HAP-1 (cell line): ENCODE measurements at regions not wholly inside any gene's neighbourhood (a gene's known extent, or its start where the extent isn't known, plus 50 kb on each side); places are given as distances from the start of the nearest gene placed in this dataset.
A peak's percentile ranks its signal among the peaks of the same experiment; 100 is the strongest.

Experiments
- DNase-seq, 2 experiments: peaks; one replicate each; pipeline ENCODE4 v3.0.0-alpha.2; 2016 to 2020; ENCODE audit warnings: low spot score in 2 of 2
- H3K27me3 ChIP-seq: fragments of 250-450 bp; sonication (Bioruptor Pico); 2 replicates; pipeline ENCODE4 v1.5.1; 2020; ENCODE audit warnings: low read depth, mild to moderate bottlenecking, moderate library complexity
- H3K36me3 ChIP-seq: fragments of 250-450 bp; sonication (Bioruptor Pico); replicated peaks from 2 replicates; pipeline ENCODE4 v1.5.1; 2020; ENCODE audit warnings: mild to moderate bottlenecking
- H3K4me1 ChIP-seq: fragments of 250-450 bp; sonication (Bioruptor Pico); 2 replicates; pipeline ENCODE4 v1.5.1; 2020; ENCODE audit warnings: mild to moderate bottlenecking
- H3K4me3 ChIP-seq: fragments of 250-450 bp; sonication (Bioruptor Pico); 2 replicates; pipeline ENCODE4 v1.5.1; 2020; ENCODE audit warnings: mild to moderate bottlenecking, moderate library complexity
- H3K9me3 ChIP-seq: fragments of 250-450 bp; sonication (Bioruptor Pico); 2 replicates; pipeline ENCODE4 v1.5.1; 2020; ENCODE audit warnings: mild to moderate bottlenecking, moderate library complexity
- in situ Hi-C: fragments of 300-500 bp; cut with MboI; formaldehyde crosslinking; loops from 3 replicates; pipeline ENCODE4 v1.14.3; 2020; ENCODE audit warnings: low sequenced_read_pairs, inconsistent platforms, mixed read lengths

- in situ Hi-C loops, result loop anchor here (25.0 kb wide), 1 partner anchor 1251 kb away; no protein-coding TSS in a partner anchor
Observed at GRCh38 chr15:58235961-58236360, 97.8 kb downstream of the AQP9 start.

GRCh38 chr15:58240191-58240932, 102.2 kb downstream of the AQP9 start:
- in situ Hi-C loops, result loop anchor here (25.0 kb wide), 1 partner anchor 1247 kb away; no protein-coding TSS in a partner anchor
- peak in 1 of 2 experiments; percentile 50 for DNase-seq
- H3K4me3 ChIP-seq, result no peak overlapping the region

More at GRCh38 chr15:58235961-58236360, 97.8 kb downstream of the AQP9 start:
- Histone ChIP-seq H3K9me3 (no peaks in the 10 kb centered on the region), H3K27me3 (no peaks in the 10 kb centered on the region), H3K4me3 (no peak overlapping the region), H3K36me3 (no peaks in the 10 kb centered on the region), H3K4me1 (peaks cover 20% of the 10 kb centered on the region)
- no peak for DNase-seq

GRCh38 chr15:58241872-58242271, 103.7 kb downstream of the AQP9 start:
- DNase-seq, result no peak
- in situ Hi-C loops, result loop anchor here (25.0 kb wide), 1 partner anchor 1245 kb away; no protein-coding TSS in a partner anchor
- no peaks in the 10 kb centered on the region for H3K36me3 ChIP-seq
- H3K27me3 ChIP-seq, result no peaks in the 10 kb centered on the region
- H3K4me3 ChIP-seq, result no peak overlapping the region
- H3K9me3 ChIP-seq, result no peaks in the 10 kb centered on the region
- H3K4me1 ChIP-seq, result peaks cover 6% of the 10 kb centered on the region

More at GRCh38 chr15:58240191-58240932, 102.2 kb downstream of the AQP9 start:
- Histone ChIP-seq H3K27me3 (no peaks in the 10 kb centered on the region), H3K4me1 (peaks cover 6% of the 10 kb centered on the region), H3K36me3 (no peaks in the 10 kb centered on the region), H3K9me3 (no peaks in the 10 kb centered on the region)

- Histone ChIP-seq H3K27me3 (no peaks in the 10 kb centered on the region), H3K36me3 (no peaks in the 10 kb centered on the region), H3K4me1 (peaks cover 6% of the 10 kb centered on the region), H3K9me3 (no peaks in the 10 kb centered on the region), H3K4me3 (no peak overlapping the region)
- no peak for DNase-seq
- in situ Hi-C loops, result loop anchor here (25.0 kb wide), 1 partner anchor 1244 kb away; no protein-coding TSS in a partner anchor
Observed at GRCh38 chr15:58243070-58243469, 104.9 kb downstream of the AQP9 start.

GRCh38 chr15:58244536-58244935, 106.4 kb downstream of the AQP9 start:
- Histone ChIP-seq H3K36me3 (no peaks in the 10 kb centered on the region), H3K4me3 (no peak overlapping the region), H3K9me3 (no peaks in the 10 kb centered on the region), H3K4me1 (peaks cover 6% of the 10 kb centered on the region), H3K27me3 (no peaks in the 10 kb centered on the region)
- DNase-seq, result no peak
- in situ Hi-C loops, result loop anchor here (25.0 kb wide), 1 partner anchor 1243 kb away; no protein-coding TSS in a partner anchor

GRCh38 chr15:58246041-58246440, 107.9 kb downstream of the AQP9 start:
- Histone ChIP-seq H3K36me3 (no peaks in the 10 kb centered on the region), H3K27me3 (no peaks in the 10 kb centered on the region), H3K4me1 (no peaks in the 10 kb centered on the region), H3K4me3 (no peak overlapping the region), H3K9me3 (no peaks in the 10 kb centered on the region)
- DNase-seq, result no peak
- in situ Hi-C loops, result loop anchor here (25.0 kb wide), 1 partner anchor 1241 kb away; no protein-coding TSS in a partner anchor

GRCh38 chr15:58247855-58248842, 110.0 kb downstream of the AQP9 start:
- Histone ChIP-seq H3K4me1 (no peaks in the 10 kb centered on the region), H3K36me3 (no peaks in the 10 kb centered on the region), H3K4me3 (no peak overlapping the region), H3K27me3 (no peaks in the 10 kb centered on the region), H3K9me3 (no peaks in the 10 kb centered on the region)
- in situ Hi-C loops, result loop anchor here (25.0 kb wide), 1 partner anchor 1239 kb away; no protein-coding TSS in a partner anchor
- no peak for DNase-seq

- no peaks in the 10 kb centered on the region for H3K9me3 ChIP-seq
- no peaks in the 10 kb centered on the region for H3K36me3 ChIP-seq
- no peak for DNase-seq
- H3K27me3 ChIP-seq, result no peaks in the 10 kb centered on the region
- H3K4me3 ChIP-seq, result no peak overlapping the region
- in situ Hi-C loops, result loop anchor here (25.0 kb wide), 2 partner anchors 513 to 1238 kb away; partner anchors contain the start of gene MINDY2
- H3K4me1 ChIP-seq, result no peaks in the 10 kb centered on the region
Observed at GRCh38 chr15:58249646-58250312, 111.6 kb downstream of the AQP9 start.

GRCh38 chr15:58252586-58253323, 114.6 kb downstream of the AQP9 start:
- DNase-seq, result no peak
- in situ Hi-C loops, result loop anchor here (25.0 kb wide), 1 partner anchor 510 kb away; the partner anchor contains the start of gene MINDY2
- Histone ChIP-seq H3K4me3 (no peak overlapping the region), H3K4me1 (no peaks in the 10 kb centered on the region), H3K36me3 (no peaks in the 10 kb centered on the region), H3K9me3 (no peaks in the 10 kb centered on the region), H3K27me3 (no peaks in the 10 kb centered on the region)

- no peaks in the 10 kb centered on the region for H3K9me3 ChIP-seq
- H3K4me1 ChIP-seq, result peaks cover 3% of the 10 kb centered on the region
- no peaks in the 10 kb centered on the region for H3K27me3 ChIP-seq
- no peaks in the 10 kb centered on the region for H3K36me3 ChIP-seq
- DNase-seq, result no peak
- in situ Hi-C loops, result loop anchor here (25.0 kb wide), 1 partner anchor 504 kb away; the partner anchor contains the start of gene MINDY2
- no peak overlapping the region for H3K4me3 ChIP-seq
Observed at GRCh38 chr15:58257776-58258325, 119.7 kb downstream of the AQP9 start.

- Histone ChIP-seq H3K27me3 (no peaks in the 10 kb centered on the region), H3K4me1 (peaks cover 3% of the 10 kb centered on the region), H3K36me3 (no peaks in the 10 kb centered on the region), H3K4me3 (no peak overlapping the region), H3K9me3 (no peaks in the 10 kb centered on the region)
- in situ Hi-C loops, result loop anchor here (25.0 kb wide), 1 partner anchor 504 kb away; the partner anchor contains the start of gene MINDY2
- peak; percentile 30 to 32 for DNase-seq
Observed at GRCh38 chr15:58258501-58259292, 120.5 kb downstream of the AQP9 start.
